Prostate gland (tissue), 2 donors: ENCODE measurements at regions not wholly inside any gene's neighbourhood (a gene's known extent, or its start where the extent isn't known, plus 50 kb on each side); places are given as distances from the start of the nearest gene placed in this dataset.

Experiments
- CTCF ChIP-seq, 4 experiments: fragments of 200-600 bp in 2 of 4; fragments of 450-650 bp in 2 of 4; sonication (generic) in 2 of 4; IDR thresholded peaks; 1 replicate in 3 of 4; 2 replicates in 1 of 4; pipeline ENCODE4 v1.5.1; 2016 to 2019; ENCODE audit warnings: antibody characterized with exemption in 4 of 4, mild to moderate bottlenecking in 2 of 4, moderate library complexity in 2 of 4
- POLR2A ChIP-seq: fragments of 450-650 bp; IDR thresholded peaks from one replicate; pipeline ENCODE4 v1.6.1; 2016; ENCODE audit warnings: antibody characterized with exemption, mild to moderate bottlenecking
- POLR2AphosphoS5 ChIP-seq: sonication (generic); formaldehyde crosslinking; IDR thresholded peaks from one replicate; pipeline ENCODE4 v1.6.1; 2017; ENCODE audit warnings: antibody characterized with exemption

GRCh38 chr2:155895016-155895415 lies 437.5 kb downstream of the NR4A2 start:
- TF ChIP-seq CTCF (IDR thresholded peaks at IDR 0.05) = no peak
- TF ChIP-seq POLR2A = no peak
- TF ChIP-seq POLR2AphosphoS5 = no peak
